Chondrocyte (in vitro differentiated cells): ENCODE measurements at regions not wholly inside any gene's neighbourhood (a gene's known extent, or its start where the extent isn't known, plus 50 kb on each side); places are given as distances from the start of the nearest gene placed in this dataset.

Experiments used
- DNase-seq: peaks from one replicate; pipeline ENCODE4 v3.0.0; 2021; ENCODE audit warnings: mixed read lengths, low spot score
- H3K27ac Mint-ChIP-seq: one replicate; pipeline ENCODE4 v1.8.0; 2021; ENCODE audit warnings: mild to moderate bottlenecking, moderate library complexity, mixed read lengths; ENCODE audit not compliant: unreplicated experiment
- H3K27me3 Mint-ChIP-seq: 2 replicates; pipeline ENCODE4 v1.8.0; 2021; ENCODE audit warnings: low read depth, mixed read lengths
- H3K36me3 Mint-ChIP-seq: 2 replicates; pipeline ENCODE4 v1.8.0; 2021; ENCODE audit warnings: low read depth, mixed read lengths
- H3K4me1 Mint-ChIP-seq: 2 replicates; pipeline ENCODE4 v1.8.0; 2021; ENCODE audit warnings: low read depth, mild to moderate bottlenecking, mixed read lengths
- H3K4me3 Mint-ChIP-seq: one replicate; pipeline ENCODE4 v1.8.0; 2021; ENCODE audit warnings: mild to moderate bottlenecking, moderate library complexity, mixed read lengths; ENCODE audit not compliant: unreplicated experiment
- H3K9me3 Mint-ChIP-seq: 2 replicates; pipeline ENCODE4 v1.8.0; 2021; ENCODE audit warnings: low read depth, mixed read lengths
- CTCF ChIP-seq: fragments of 200-600 bp; sonication (generic); IDR thresholded peaks from 2 replicates; pipeline ENCODE4 v1.5.0; 2021; ENCODE audit warnings: antibody characterized with exemption, mild to moderate bottlenecking, moderate library complexity

- TF ChIP-seq CTCF = no peak
- no peak for DNase-seq
- H3K4me3 Mint-ChIP-seq = no peak overlapping the region
- peaks cover 34% of the 10 kb centered on the region for H3K27me3 Mint-ChIP-seq
- H3K9me3 Mint-ChIP-seq = no peaks in the 10 kb centered on the region
- H3K36me3 Mint-ChIP-seq = no peaks in the 10 kb centered on the region
- H3K4me1 Mint-ChIP-seq = peaks cover 4% of the 10 kb centered on the region
- H3K27ac Mint-ChIP-seq = no peak overlapping the region
Measured at GRCh38 chr2:109061736-109062135, 67.3 kb upstream of the SH3RF3 start.

GRCh38 chr2:109060496-109060895 lies 68.5 kb upstream of the SH3RF3 start:
- Mint-ChIP-seq H3K4me1 (peaks cover 4% of the 10 kb centered on the region), H3K27me3 (peaks cover 41% of the 10 kb centered on the region), H3K4me3 (no peak overlapping the region), H3K27ac (no peak overlapping the region), H3K9me3 (no peaks in the 10 kb centered on the region), H3K36me3 (no peaks in the 10 kb centered on the region)
- DNase-seq = no peak
- TF ChIP-seq CTCF = no peak

DNA sequence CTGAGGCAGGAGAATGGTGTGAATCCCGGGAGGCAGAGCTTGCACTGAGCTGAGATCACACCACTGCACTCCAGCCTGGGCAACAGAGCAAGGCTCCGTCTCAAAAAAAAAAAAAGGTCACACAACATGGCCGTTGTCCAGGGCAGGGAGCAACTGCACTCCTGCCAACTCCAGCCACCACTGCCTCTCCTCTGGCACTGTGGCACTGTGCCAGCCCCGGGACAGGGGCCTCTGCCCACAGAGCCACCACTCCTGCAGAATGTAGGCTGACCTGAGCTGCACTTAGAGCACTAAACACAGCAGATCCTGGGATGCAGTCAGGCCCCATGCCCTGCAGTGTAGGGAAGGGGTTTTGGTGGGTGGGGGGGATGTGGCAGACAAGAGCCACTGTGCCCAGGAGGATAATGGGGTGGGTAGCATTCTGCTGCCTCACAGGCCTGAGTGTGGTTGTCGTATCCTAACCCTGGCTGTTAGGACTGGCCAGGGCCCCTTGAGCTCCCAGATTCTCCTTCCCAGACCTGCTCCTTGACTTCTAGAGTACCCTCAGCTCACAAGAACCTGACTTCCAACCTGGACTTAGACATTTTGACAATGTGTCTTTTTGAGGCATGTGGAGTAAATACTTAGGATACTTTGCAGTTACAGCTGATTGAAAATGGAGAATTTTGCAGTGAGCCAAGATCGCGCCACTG lies 69.4 kb upstream of the SH3RF3 start:
- DNase-seq = no peak
- H3K36me3 Mint-ChIP-seq = no peaks in the 10 kb centered on the region
- TF ChIP-seq CTCF = no peak
- H3K4me3 Mint-ChIP-seq = no peak overlapping the region
- H3K27me3 Mint-ChIP-seq = peaks cover 37% of the 10 kb centered on the region
- H3K27ac Mint-ChIP-seq = no peak overlapping the region
- no peaks in the 10 kb centered on the region for H3K9me3 Mint-ChIP-seq
- peaks cover 4% of the 10 kb centered on the region for H3K4me1 Mint-ChIP-seq

DNA sequence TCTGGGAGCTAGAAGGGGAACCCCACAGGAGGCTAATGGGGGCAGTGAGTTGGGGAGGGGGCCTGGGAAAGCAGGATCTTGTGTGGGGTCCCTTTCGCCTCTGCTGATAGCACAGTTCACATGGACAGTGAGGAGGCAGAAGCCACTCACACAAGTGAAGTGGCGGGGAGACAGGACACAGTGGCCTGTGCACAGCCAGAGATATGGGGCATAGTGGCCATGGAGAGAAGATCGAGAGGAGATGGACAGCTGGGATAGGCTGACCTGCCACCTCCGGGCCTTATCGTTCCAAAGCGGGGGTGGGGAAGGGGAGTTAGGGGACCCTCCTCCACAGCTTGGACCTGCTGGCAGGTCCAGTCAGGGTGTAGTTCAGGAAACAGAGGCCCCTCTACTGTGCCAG lies 69.8 kb upstream of the EDAR start:
- TF ChIP-seq CTCF = no peak
- Mint-ChIP-seq H3K27me3 (peaks cover 38% of the 10 kb centered on the region), H3K9me3 (no peaks in the 10 kb centered on the region), H3K4me1 (peaks cover 4% of the 10 kb centered on the region), H3K4me3 (no peak overlapping the region), H3K27ac (no peak overlapping the region), H3K36me3 (no peaks in the 10 kb centered on the region)
- DNase-seq = no peak

- TF ChIP-seq CTCF = no peak
- Mint-ChIP-seq H3K4me1 (peaks cover 3% of the 10 kb centered on the region), H3K27me3 (peaks cover 32% of the 10 kb centered on the region)
Measured at GRCh38 chr2:109058191-109058632, 69.2 kb upstream of the EDAR start.

More at GRCh38 chr2:109058191-109058632, 69.2 kb upstream of the EDAR start:
- H3K9me3 Mint-ChIP-seq = no peaks in the 10 kb centered on the region
- no peaks in the 10 kb centered on the region for H3K36me3 Mint-ChIP-seq
- no peak for DNase-seq
- H3K27ac Mint-ChIP-seq = no peak overlapping the region
- H3K4me3 Mint-ChIP-seq = no peak overlapping the region
